ENCODE measurements at regions not wholly inside any gene's neighbourhood (a gene's known extent, or its start where the extent isn't known, plus 50 kb on each side); places are given as distances from the start of the nearest gene placed in this dataset.

DNA sequence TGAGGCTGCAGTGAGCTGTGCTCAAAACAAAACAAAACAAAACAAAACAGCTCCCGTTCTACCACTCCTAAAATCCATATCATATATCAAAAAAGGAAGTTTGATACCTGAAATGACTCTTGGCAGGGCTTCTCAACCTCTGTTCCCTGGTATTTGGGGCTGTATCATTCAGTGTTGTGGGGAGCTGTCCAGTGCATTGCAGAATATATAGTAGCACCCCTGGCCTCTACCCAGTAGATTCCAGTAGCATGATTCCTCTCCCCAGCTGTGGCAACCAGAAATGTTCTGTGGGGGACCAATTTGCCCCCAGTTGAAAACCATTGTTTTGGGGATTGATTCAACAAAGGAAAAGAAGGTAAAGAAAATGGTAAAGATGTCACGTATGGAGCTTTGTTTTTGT lies 238.9 kb downstream of the PRL start:
- TF ChIP-seq, protein P1, sequence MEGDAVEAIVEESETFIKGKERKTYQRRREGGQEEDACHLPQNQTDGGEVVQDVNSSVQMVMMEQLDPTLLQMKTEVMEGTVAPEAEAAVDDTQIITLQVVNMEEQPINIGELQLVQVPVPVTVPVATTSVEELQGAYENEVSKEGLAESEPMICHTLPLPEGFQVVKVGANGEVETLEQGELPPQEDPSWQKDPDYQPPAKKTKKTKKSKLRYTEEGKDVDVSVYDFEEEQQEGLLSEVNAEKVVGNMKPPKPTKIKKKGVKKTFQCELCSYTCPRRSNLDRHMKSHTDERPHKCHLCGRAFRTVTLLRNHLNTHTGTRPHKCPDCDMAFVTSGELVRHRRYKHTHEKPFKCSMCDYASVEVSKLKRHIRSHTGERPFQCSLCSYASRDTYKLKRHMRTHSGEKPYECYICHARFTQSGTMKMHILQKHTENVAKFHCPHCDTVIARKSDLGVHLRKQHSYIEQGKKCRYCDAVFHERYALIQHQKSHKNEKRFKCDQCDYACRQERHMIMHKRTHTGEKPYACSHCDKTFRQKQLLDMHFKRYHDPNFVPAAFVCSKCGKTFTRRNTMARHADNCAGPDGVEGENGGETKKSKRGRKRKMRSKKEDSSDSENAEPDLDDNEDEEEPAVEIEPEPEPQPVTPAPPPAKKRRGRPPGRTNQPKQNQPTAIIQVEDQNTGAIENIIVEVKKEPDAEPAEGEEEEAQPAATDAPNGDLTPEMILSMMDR (IDR thresholded peaks at IDR 0.05; ENCODE audit: low read depth, low read length, missing input control) = no peak
- no peak for TF ChIP-seq SP1 (IDR thresholded peaks at IDR 0.05)
- TF ChIP-seq RAD21 (IDR thresholded peaks at IDR 0.05) = no peak
- no peak for TF ChIP-seq RXRA (IDR thresholded peaks at IDR 0.05)
- no peak for TF ChIP-seq TAF1 (conservative IDR thresholded peaks at IDR 0.05)
- TF ChIP-seq, protein P2, sequence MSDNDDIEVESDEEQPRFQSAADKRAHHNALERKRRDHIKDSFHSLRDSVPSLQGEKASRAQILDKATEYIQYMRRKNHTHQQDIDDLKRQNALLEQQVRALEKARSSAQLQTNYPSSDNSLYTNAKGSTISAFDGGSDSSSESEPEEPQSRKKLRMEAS (IDR thresholded peaks at IDR 0.05) = no peak
- TF ChIP-seq, protein P3, sequence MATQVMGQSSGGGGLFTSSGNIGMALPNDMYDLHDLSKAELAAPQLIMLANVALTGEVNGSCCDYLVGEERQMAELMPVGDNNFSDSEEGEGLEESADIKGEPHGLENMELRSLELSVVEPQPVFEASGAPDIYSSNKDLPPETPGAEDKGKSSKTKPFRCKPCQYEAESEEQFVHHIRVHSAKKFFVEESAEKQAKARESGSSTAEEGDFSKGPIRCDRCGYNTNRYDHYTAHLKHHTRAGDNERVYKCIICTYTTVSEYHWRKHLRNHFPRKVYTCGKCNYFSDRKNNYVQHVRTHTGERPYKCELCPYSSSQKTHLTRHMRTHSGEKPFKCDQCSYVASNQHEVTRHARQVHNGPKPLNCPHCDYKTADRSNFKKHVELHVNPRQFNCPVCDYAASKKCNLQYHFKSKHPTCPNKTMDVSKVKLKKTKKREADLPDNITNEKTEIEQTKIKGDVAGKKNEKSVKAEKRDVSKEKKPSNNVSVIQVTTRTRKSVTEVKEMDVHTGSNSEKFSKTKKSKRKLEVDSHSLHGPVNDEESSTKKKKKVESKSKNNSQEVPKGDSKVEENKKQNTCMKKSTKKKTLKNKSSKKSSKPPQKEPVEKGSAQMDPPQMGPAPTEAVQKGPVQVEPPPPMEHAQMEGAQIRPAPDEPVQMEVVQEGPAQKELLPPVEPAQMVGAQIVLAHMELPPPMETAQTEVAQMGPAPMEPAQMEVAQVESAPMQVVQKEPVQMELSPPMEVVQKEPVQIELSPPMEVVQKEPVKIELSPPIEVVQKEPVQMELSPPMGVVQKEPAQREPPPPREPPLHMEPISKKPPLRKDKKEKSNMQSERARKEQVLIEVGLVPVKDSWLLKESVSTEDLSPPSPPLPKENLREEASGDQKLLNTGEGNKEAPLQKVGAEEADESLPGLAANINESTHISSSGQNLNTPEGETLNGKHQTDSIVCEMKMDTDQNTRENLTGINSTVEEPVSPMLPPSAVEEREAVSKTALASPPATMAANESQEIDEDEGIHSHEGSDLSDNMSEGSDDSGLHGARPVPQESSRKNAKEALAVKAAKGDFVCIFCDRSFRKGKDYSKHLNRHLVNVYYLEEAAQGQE (IDR thresholded peaks at IDR 0.05) = no peak
